ENCODE measurements at regions not wholly inside any gene's neighbourhood (a gene's known extent, or its start where the extent isn't known, plus 50 kb on each side); places are given as distances from the start of the nearest gene placed in this dataset.

DNA sequence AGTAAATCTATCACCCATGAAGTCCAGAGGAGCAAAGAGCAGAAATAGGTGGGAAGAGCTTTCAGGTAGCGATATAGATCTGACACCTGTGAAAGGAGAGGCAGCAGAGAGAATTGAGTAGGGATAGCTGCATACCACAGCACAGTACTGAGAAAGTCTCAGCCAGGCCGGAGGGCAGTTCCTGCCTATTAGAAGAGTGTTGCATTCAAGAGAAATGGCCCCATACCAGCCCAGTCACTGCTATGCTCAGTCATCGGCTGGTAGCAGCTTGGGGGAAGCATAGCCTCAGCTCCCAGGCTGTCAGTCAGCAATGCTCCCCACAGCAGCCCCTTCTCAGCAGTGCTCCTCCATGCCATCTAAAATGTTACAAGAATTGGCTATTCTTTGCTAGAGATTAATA lies 285.1 kb upstream of the CDH6 start:
- H3K27me3 Mint-ChIP-seq, result no peaks in the 10 kb centered on the region

DNA sequence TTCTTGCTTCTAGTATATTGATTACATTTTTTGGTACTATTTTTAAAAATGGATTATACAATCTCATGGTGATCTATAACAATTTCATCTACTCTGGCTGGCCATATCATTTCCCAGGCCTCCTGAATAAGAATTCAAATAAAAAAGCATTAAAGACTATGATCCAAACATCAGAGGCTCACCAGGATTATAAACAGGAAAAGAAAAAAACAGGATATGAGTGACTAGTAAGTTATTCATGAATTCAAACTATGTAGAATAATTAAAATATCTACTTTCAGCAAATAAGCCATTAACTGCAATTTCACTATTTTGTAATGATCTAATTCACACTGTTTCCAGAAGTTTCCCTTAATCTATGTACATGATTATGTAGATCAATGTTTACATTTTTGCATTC lies 293.1 kb upstream of the CDH6 start:
- no peaks in the 10 kb centered on the region for H3K4me1 Mint-ChIP-seq
- no peak overlapping the region for H3K4me3 Mint-ChIP-seq
- H3K27me3 Mint-ChIP-seq, result no peaks in the 10 kb centered on the region
- no peak for ATAC-seq (replicated peaks)
- H3K9me3 Mint-ChIP-seq, result peaks cover 0 to 1% of the 10 kb centered on the region in 2 donors
- DNase-seq, result no peak
- no peaks in the 10 kb centered on the region for H3K36me3 Mint-ChIP-seq
- H3K27ac Mint-ChIP-seq, result no peak overlapping the region

More for the DNA sequence above, 285.1 kb upstream of the CDH6 start:
- Mint-ChIP-seq H3K4me3 (no peak overlapping the region), H3K36me3 (no peaks in the 10 kb centered on the region), H3K4me1 (no peaks in the 10 kb centered on the region), H3K27ac (no peak overlapping the region), H3K9me3 (peaks cover 3 to 6% of the 10 kb centered on the region in 2 donors)
- DNase-seq (no peak), ATAC-seq (replicated peaks) (no peak)

DNA sequence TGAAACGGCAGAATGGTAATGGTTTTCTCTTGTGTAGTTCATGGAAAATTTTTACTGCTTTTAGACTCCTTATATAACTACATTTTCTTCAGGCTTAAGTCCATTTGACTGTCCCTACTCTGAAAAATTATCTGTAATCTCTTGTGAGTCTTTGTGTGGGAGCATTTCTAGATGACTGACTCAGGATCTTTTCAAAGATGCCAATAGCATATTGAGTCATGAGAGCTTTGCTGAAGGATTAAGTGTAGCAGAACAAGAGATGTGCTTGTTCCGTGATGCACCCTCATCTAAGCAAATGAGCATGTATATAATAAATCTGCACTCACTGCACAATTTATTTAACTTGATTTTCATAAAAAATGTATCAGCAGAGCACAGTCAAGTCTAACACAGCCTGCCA lies 298.7 kb upstream of the CDH6 start:
- Mint-ChIP-seq H3K27ac (no peak overlapping the region), H3K4me1 (no peaks in the 10 kb centered on the region), H3K9me3 (peaks cover 0 to 1% of the 10 kb centered on the region in 2 donors), H3K27me3 (no peaks in the 10 kb centered on the region), H3K4me3 (no peak overlapping the region), H3K36me3 (no peaks in the 10 kb centered on the region)
- DNase-seq (no peak), ATAC-seq (replicated peaks) (no peak)

DNA sequence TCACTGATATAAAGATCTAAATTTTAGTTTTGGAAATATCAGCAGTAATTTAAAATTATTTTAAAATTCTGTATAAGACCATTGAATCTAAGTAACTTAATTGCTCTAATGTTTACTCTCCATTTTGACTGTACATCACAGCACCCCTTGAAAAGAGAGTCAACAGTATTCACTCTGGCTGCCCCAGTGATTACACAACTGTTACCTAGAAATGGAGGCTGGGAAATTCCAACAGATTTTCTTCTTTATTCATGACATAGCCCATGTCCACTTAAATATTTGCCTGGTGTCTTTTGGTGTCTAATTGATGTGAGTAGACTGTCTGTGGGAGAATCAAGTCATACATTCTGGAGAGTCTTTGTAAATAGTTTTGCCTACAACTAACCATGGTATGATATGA lies 301.8 kb upstream of the CDH6 start:
- ATAC-seq (replicated peaks) (no peak), DNase-seq (no peak)
- H3K4me3 Mint-ChIP-seq, result no peak overlapping the region
- peaks cover under 1 to 6% of the 10 kb centered on the region in 2 donors for H3K9me3 Mint-ChIP-seq
- H3K27me3 Mint-ChIP-seq, result no peaks in the 10 kb centered on the region
- H3K36me3 Mint-ChIP-seq, result no peaks in the 10 kb centered on the region
- H3K4me1 Mint-ChIP-seq, result no peaks in the 10 kb centered on the region
- H3K27ac Mint-ChIP-seq, result no peak overlapping the region

DNA sequence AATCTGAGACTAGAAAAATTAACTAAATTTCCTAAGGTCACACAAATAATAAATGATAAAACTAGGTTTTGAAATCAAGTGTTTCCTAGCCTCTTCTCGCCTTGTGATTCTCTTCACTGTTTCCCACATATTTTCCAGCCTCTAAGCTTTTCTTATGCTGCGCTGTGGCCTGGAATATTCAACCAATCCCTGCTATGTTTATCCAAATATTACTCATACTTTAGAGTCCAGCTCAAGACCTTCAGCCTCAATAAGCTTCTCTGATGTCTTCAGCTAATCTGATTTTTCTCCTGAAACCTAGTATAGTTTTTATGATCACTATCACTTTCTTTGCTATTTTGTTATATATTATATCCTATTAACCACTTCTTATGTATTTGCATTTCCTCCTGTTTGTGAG lies 303.1 kb upstream of the CDH6 start:
- no peaks in the 10 kb centered on the region for H3K4me1 Mint-ChIP-seq
- no peaks in the 10 kb centered on the region for H3K36me3 Mint-ChIP-seq
- H3K27ac Mint-ChIP-seq, result no peak overlapping the region
- DNase-seq (no peak), ATAC-seq (replicated peaks) (no peak)
- peaks cover under 1 to 7% of the 10 kb centered on the region in 2 donors for H3K9me3 Mint-ChIP-seq
- H3K4me3 Mint-ChIP-seq, result no peak overlapping the region
- H3K27me3 Mint-ChIP-seq, result no peaks in the 10 kb centered on the region

DNA sequence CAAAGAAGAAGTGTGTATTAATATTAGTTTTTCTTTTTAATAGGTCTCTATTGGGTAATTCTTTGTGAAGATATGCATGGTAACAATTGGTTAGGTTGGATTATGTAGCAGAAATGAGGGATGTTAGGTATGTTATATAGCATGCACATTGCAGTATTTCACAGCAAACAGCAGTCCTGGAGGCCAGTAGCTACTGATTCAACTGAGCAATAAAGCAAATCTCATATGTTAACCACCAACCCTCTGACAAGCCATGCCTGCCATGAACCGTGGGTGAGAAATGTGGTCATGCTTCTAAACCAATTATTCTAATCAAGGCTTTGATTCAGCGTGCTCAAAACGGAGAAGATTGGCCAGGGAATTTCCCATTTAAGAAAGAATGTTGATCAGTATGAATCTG lies 313.0 kb upstream of the CDH6 start:
- Mint-ChIP-seq H3K9me3 (peaks cover 8 to 9% of the 10 kb centered on the region in 2 donors), H3K4me3 (no peak overlapping the region), H3K4me1 (no peaks in the 10 kb centered on the region), H3K36me3 (no peaks in the 10 kb centered on the region), H3K27ac (no peak overlapping the region), H3K27me3 (no peaks in the 10 kb centered on the region)
- no peak for DNase-seq
- no peak for ATAC-seq (replicated peaks)

DNA sequence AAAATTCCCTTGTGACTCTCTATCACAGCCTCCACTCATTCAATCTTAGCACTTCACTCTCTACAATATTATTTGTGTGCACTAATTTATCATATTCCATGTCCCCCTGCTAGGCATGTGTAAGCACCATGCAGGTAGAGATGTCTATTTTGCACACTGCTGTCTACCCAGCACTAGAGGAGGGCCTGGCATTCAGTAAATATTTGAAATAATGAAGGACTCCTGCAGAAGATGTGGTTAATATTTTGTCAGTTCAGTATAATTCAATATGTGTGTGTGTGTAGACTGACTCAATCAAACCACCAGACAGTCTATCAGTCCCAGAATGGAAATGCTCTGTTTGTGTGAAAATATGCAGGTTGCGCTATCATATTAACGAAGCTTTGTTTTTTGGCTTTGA lies 313.6 kb upstream of the CDH6 start:
- H3K27me3 Mint-ChIP-seq, result no peaks in the 10 kb centered on the region
- H3K4me1 Mint-ChIP-seq, result no peaks in the 10 kb centered on the region
- no peaks in the 10 kb centered on the region for H3K36me3 Mint-ChIP-seq
- ATAC-seq (replicated peaks) (no peak), DNase-seq (no peak)
- no peak overlapping the region for H3K27ac Mint-ChIP-seq
- peaks cover 4 to 6% of the 10 kb centered on the region in 2 donors for H3K9me3 Mint-ChIP-seq
- H3K4me3 Mint-ChIP-seq, result no peak overlapping the region

DNA sequence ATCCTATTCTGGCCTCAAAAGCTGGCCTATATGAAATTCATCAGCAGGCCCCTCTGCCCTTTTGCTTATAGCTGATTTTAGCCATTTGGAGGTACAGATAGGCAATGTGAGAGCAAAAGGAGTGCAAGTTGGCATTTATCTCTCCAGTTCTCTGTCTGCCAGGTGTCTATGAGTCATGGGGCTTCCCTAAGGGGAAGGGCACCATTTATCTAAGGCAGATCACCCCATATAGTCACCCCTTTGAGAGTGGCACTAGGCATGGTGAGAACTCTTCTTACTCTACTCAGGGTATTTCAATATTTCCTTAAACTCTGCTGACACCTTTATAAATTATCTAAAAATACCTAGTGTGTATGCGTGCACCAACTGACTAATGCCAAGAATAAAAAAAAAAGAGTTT lies 314.7 kb upstream of the CDH6 start:
- ATAC-seq (replicated peaks), result no peak
- Mint-ChIP-seq H3K4me3 (no peak overlapping the region), H3K9me3 (peaks cover 3 to 4% of the 10 kb centered on the region in 2 donors), H3K4me1 (no peaks in the 10 kb centered on the region), H3K36me3 (no peaks in the 10 kb centered on the region), H3K27ac (no peak overlapping the region), H3K27me3 (no peaks in the 10 kb centered on the region)
- no peak for DNase-seq

DNA sequence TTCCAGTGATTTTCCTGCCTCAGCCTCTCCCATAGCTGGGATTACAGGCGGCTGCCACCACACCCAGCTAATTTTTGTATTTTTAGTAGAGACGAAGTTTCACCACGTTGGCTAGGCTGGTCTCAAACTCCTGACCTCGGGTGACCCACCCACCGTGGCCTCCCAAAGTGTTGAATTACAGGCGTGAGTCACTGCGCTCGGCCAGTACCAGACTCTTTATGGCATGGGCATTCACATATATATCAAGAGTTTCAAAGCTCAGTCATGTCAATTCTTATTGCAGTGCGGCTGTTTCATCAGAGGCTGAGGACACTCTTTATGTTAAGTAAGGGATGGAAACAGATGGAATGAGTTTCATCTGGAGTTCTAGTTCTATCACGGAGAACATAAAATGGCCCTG lies 315.2 kb upstream of the CDH6 start:
- Mint-ChIP-seq H3K4me1 (no peaks in the 10 kb centered on the region), H3K9me3 (peaks cover 3 to 4% of the 10 kb centered on the region in 2 donors), H3K4me3 (no peak overlapping the region), H3K27me3 (no peaks in the 10 kb centered on the region), H3K27ac (no peak overlapping the region), H3K36me3 (no peaks in the 10 kb centered on the region)
- ATAC-seq (replicated peaks) (no peak), DNase-seq (no peak)

DNA sequence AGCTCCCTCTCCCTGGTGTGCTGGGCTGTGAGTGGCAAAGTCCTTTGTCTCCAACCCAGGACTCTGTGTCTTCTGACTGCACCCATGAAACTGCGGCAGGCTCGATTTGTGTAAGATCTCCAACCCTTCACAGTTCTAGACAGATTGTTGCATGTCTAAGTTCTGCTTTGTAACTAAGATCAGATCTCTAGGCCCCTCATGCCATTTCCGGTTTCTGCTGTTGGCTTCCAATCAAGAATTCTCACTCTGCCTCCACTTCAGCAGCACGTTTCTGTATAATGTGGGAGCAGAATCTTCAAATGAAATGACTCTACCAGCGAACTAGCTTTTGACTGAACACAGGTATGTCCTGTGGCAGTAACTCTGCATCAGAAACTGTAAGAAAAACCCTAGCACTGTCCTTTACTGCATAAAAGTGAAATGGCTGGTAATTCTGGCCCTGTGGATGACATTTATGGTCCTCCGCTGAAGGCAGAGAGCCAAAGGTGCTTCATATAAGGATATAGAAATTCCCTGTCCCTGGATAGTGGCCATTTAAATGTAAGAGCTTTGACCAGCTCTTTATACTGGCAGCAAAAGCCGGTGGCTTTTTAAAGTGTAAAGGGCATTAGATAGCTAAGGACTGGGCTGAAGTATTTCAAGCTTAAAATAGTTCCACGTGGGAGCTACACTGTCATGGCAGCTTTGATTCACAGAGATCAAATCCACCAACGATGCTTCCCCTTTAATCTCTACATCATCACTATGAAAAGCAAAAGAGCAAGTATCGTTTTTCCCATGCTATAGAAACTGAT lies 319.0 kb upstream of the CDH6 start:
- Mint-ChIP-seq H3K36me3 (no peaks in the 10 kb centered on the region), H3K27ac (no peak overlapping the region), H3K27me3 (no peaks in the 10 kb centered on the region), H3K4me3 (no peak overlapping the region), H3K4me1 (no peaks in the 10 kb centered on the region), H3K9me3 (peaks cover 1 to 4% of the 10 kb centered on the region in 2 donors)
- DNase-seq, result no peak
- no peak for ATAC-seq (replicated peaks)

DNA sequence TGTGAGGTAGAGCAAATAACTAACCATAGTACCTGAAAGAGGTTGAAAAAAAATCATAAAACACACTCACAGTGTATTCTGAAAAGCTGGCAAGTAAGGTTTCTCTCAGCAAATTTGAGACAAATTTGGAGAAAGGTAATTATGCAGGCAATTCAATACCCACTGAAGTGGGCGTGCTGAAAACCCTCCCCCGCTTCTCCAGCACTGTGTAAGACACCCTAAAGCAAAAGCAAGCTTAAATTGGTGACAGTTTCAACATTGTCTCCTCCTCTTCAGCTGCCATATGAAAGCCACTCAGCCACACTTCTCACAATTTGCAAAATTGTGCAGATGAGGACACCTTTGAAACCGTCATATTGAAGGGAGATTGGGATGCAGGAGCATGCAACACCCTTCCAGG lies 322.3 kb upstream of the CDH6 start:
- Mint-ChIP-seq H3K36me3 (no peaks in the 10 kb centered on the region), H3K4me1 (no peaks in the 10 kb centered on the region), H3K27ac (no peak overlapping the region), H3K9me3 (peaks cover 0 to 1% of the 10 kb centered on the region in 2 donors), H3K27me3 (no peaks in the 10 kb centered on the region), H3K4me3 (no peak overlapping the region)
- no peak for ATAC-seq (replicated peaks)
- DNase-seq, result no peak

DNA sequence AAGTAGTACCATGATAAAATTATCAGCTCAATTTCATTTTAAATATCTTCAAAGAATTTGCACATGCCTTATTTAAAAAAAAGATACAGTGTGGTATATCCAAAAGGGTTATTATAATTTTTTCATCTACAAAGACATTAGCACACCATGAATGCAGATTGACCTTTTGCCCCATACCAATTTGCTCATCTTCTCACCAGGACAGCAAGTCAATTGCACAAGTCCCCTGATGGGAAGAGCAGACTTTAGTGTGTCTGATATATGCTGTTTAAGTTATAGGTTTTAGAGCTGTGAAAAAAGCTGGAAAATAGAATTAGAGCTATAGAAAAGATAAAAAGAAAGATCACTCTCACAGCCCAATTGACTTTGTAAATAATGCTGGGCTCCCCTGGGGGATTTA lies 325.8 kb upstream of the CDH6 start:
- ATAC-seq (replicated peaks) (no peak), DNase-seq (no peak)
- H3K4me1 Mint-ChIP-seq, result no peaks in the 10 kb centered on the region
- H3K27me3 Mint-ChIP-seq, result no peaks in the 10 kb centered on the region
- H3K27ac Mint-ChIP-seq, result no peak overlapping the region
- H3K9me3 Mint-ChIP-seq, result peaks cover 4 to 7% of the 10 kb centered on the region in 2 donors
- H3K4me3 Mint-ChIP-seq, result no peak overlapping the region
- H3K36me3 Mint-ChIP-seq, result no peaks in the 10 kb centered on the region

DNA sequence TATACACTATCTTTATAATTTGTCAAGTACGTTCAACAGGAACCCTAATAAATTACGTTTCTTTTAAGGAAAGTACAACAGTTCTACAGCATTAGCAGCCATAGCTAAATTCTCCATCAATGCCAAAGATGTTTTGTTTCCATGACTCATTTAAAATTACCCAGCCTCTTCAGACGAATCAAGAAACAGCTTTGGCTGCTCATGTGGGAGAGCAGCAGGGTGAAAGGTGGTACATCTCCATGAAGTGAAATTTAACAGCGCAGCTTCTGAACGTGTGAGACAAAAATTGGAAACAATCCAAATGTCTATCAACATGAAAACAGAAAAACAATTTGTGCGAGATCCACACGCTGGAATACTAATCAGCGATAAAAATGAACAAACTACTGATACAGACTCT lies 327.3 kb upstream of the CDH6 start:
- no peak overlapping the region for H3K4me3 Mint-ChIP-seq
- no peak overlapping the region for H3K27ac Mint-ChIP-seq
- no peak for DNase-seq
- no peaks in the 10 kb centered on the region for H3K27me3 Mint-ChIP-seq
- H3K9me3 Mint-ChIP-seq, result peaks cover 4 to 7% of the 10 kb centered on the region in 2 donors
- H3K36me3 Mint-ChIP-seq, result no peaks in the 10 kb centered on the region
- no peaks in the 10 kb centered on the region for H3K4me1 Mint-ChIP-seq
- no peak for ATAC-seq (replicated peaks)

DNA sequence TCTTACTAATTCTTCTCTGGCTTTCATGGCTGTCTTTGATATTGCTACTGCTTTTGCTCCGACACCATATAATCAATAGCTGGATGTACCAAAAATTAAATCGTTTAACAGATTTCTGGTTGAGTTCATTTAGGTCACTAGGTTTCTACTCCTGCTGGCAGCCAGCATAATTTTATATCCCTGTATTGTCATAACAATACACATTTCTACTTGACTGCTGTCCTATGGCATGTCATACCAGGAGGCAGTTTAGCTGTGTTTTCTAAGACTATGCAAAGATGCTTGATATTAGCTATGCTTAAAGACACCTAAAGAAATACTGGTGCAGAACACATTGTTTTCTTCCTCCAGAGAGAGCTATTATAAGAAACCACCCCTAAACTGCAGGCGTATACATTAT lies 337.2 kb upstream of the CDH6 start:
- Mint-ChIP-seq H3K27ac (no peak overlapping the region), H3K4me1 (no peaks in the 10 kb centered on the region), H3K27me3 (no peaks in the 10 kb centered on the region), H3K36me3 (no peaks in the 10 kb centered on the region), H3K4me3 (no peak overlapping the region), H3K9me3 (peaks cover 0 to 5% of the 10 kb centered on the region in 2 donors)
- DNase-seq (no peak), ATAC-seq (replicated peaks) (no peak)

DNA sequence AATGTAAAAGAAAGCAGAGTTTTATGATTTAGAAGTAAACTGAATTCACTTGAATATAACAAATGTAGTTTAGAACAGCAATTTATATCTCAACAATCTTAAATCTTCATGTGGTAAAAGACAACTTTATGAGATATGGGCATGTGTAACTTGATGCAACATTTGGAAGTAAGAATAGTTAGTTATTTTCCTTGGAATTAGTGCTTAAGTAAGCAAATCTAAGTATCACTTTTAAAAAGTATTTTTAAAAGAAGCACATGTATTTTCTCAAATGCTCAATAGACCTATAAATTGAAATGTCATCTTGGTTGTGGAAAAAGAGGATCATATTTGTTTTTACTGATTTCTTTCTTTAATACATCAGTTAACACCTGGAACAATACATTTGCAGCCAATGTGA lies 340.3 kb upstream of the CDH6 start:
- no peaks in the 10 kb centered on the region for H3K27me3 Mint-ChIP-seq
- ATAC-seq (replicated peaks) (no peak), DNase-seq (no peak)
- H3K36me3 Mint-ChIP-seq, result no peaks in the 10 kb centered on the region
- no peaks in the 10 kb centered on the region for H3K4me1 Mint-ChIP-seq
- H3K9me3 Mint-ChIP-seq, result peaks cover 0 to 1% of the 10 kb centered on the region in 2 donors
- H3K4me3 Mint-ChIP-seq, result no peak overlapping the region
- no peak overlapping the region for H3K27ac Mint-ChIP-seq

DNA sequence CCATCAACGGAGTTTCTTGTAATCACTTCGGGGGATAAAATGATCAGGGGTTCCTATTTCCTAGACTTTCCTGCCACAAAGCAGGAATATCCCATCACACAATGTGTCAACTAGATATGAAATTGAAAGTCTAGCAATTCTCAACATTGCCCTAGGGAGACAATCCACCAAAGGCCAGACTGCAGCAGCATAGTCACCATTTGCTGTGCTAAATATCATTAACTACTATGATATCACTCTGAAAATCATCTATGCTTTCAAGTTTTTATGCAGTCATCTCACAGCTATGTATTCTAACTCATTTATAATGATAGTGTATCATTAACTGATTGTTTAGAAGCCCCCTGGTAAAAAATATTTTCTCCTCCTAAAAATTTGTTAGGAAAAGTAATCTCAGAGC lies 342.6 kb upstream of the CDH6 start:
- Mint-ChIP-seq H3K36me3 (no peaks in the 10 kb centered on the region), H3K27ac (no peak overlapping the region), H3K4me1 (no peaks in the 10 kb centered on the region), H3K27me3 (no peaks in the 10 kb centered on the region), H3K9me3 (peaks cover 0 to 1% of the 10 kb centered on the region in 2 donors), H3K4me3 (no peak overlapping the region)
- ATAC-seq (replicated peaks) (no peak), DNase-seq (no peak)
